ENCODE measurements at regions not wholly inside any gene's neighbourhood (a gene's known extent, or its start where the extent isn't known, plus 50 kb on each side); places are given as distances from the start of the nearest gene placed in this dataset.

DNA sequence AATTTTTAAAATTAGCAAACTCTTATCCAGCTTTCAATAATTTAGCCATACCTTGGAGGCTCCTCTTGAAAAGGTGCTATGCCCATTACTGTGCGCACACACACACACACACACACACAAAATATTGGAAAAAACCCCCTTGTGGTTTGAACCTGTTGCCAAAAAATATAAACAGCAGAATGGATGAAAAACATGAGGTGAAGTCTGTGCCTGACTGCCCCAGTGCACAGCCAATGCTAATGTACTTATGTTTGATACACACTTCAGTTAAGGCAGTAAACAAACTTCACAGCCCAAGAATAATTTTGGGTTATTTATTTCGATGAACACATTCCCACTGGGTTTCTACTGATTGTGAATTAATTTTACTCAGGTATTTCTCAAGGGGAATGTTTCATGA, 113.2 kb upstream of the SEM1 start:
- Histone ChIP-seq H3K14ac (replicated peaks; ENCODE audit: low read depth, low read length) (no peak overlapping the region), H4K5ac (ENCODE audit: low read depth, low read length) (no peak overlapping the region), H3K9me1 (ENCODE audit: insufficient read depth, low read length) (no peaks in the 10 kb centered on the region), H4K20me1 (ENCODE audit: insufficient read depth, low read length) (no peaks in the 10 kb centered on the region), H2BK20ac (ENCODE audit: low read depth, low read length) (no peak overlapping the region), H3K27me3 (ENCODE audit: control insufficient read depth, insufficient read depth, low read length) (no peaks in the 10 kb centered on the region), H3K4me1 (ENCODE audit: control insufficient read depth, insufficient read depth, low read length) (no peaks in the 10 kb centered on the region), H4K91ac (ENCODE audit: insufficient read depth, low read depth, low read length) (no peak overlapping the region), H2BK120ac (ENCODE audit: low read depth, low read length) (no peak overlapping the region), H3K4me3 (ENCODE audit: insufficient read depth, low read depth, low read length) (no peak overlapping the region), H3K4ac (ENCODE audit: low read depth, low read length) (no peak overlapping the region), H4K8ac (ENCODE audit: low read depth in 2 of 2, low read length in 2 of 2) (no peak overlapping the region), H2AK5ac (ENCODE audit: low read depth, low read length) (no peak overlapping the region), H3K56ac (ENCODE audit: extremely low read depth, insufficient read depth, low read length) (no peak overlapping the region), H3K36me3 (ENCODE audit: control insufficient read depth, insufficient read depth, low read length) (no peaks in the 10 kb centered on the region), H2BK15ac (ENCODE audit: low read depth, low read length) (no peak overlapping the region), H2BK5ac (ENCODE audit: low read depth, low read length, poor library complexity, severe bottlenecking) (no peak overlapping the region), H3K9ac (ENCODE audit: low read depth, low read length) (no peak overlapping the region), H2AK9ac (replicated peaks; ENCODE audit: low read depth, low read length, poor library complexity) (no peak overlapping the region), H3K9me3 (ENCODE audit: control insufficient read depth, insufficient read depth, low read length) (no peaks in the 10 kb centered on the region; the same call in 1 of the 2 replicates), H3K27ac (ENCODE audit: insufficient read depth, low read length) (no peak overlapping the region), H3K23ac (ENCODE audit: low read depth, low read length) (no peak overlapping the region), H3K79me1 (ENCODE audit: low read depth in 1 of 2, low read length in 2 of 2) (no peaks in the 10 kb centered on the region), H2AFZ (replicated peaks; ENCODE audit: low read length, poor library complexity) (no peak overlapping the region), H3K4me2 (ENCODE audit: low read depth, low read length) (no peak overlapping the region), H3K18ac (ENCODE audit: low read depth, low read length) (no peak overlapping the region)
- ATAC-seq (ENCODE audit: low read depth) (no peak), DNase-seq (no peak)
- POLR2A ChIA-PET (ENCODE audit: unreplicated experiment) = no interaction called here
- intact Hi-C loops (cut with micrococcal nuclease) = no loop called here
- CTCF ChIA-PET = no interaction called here
- dilution Hi-C loops (cut with HindIII; ENCODE audit: low sequenced_read_pairs, unreplicated experiment) = no loop called here
- TF ChIP-seq MXI1 (IDR thresholded peaks at IDR 0.05; ENCODE audit: borderline replicate concordance, low read depth, low read length) = no peak
- no peak for TF ChIP-seq BHLHE40 (IDR thresholded peaks at IDR 0.05; ENCODE audit: low read depth, low read length)
- no peak for TF ChIP-seq USF2 (IDR thresholded peaks at IDR 0.05; ENCODE audit: low read depth, low read length)
- no peak for TF ChIP-seq MAFK (IDR thresholded peaks at IDR 0.05; ENCODE audit: low read depth, low read length)
- TF ChIP-seq SMC3 (IDR thresholded peaks at IDR 0.05; ENCODE audit: low read depth, low read length) = no peak
- TF ChIP-seq MAZ (IDR thresholded peaks at IDR 0.05; ENCODE audit: borderline replicate concordance, low read depth, low read length) = no peak
- TF ChIP-seq, protein P1, sequence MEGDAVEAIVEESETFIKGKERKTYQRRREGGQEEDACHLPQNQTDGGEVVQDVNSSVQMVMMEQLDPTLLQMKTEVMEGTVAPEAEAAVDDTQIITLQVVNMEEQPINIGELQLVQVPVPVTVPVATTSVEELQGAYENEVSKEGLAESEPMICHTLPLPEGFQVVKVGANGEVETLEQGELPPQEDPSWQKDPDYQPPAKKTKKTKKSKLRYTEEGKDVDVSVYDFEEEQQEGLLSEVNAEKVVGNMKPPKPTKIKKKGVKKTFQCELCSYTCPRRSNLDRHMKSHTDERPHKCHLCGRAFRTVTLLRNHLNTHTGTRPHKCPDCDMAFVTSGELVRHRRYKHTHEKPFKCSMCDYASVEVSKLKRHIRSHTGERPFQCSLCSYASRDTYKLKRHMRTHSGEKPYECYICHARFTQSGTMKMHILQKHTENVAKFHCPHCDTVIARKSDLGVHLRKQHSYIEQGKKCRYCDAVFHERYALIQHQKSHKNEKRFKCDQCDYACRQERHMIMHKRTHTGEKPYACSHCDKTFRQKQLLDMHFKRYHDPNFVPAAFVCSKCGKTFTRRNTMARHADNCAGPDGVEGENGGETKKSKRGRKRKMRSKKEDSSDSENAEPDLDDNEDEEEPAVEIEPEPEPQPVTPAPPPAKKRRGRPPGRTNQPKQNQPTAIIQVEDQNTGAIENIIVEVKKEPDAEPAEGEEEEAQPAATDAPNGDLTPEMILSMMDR (conservative IDR thresholded peaks at IDR 0.05; ENCODE audit: low read depth, low read length) = no peak
- no peak for TF ChIP-seq ELK1 (IDR thresholded peaks at IDR 0.05; ENCODE audit: borderline replicate concordance, low read depth, low read length)
- TF ChIP-seq RCOR1 (IDR thresholded peaks at IDR 0.05; ENCODE audit: insufficient replicate concordance, low read length) = no peak
- TF ChIP-seq CHD1 (IDR thresholded peaks at IDR 0.05; ENCODE audit: low read depth, low read length) = no peak
- no peak for TF ChIP-seq POLR2A (IDR thresholded peaks at IDR 0.05; ENCODE audit: low read depth, low read length)
- TF ChIP-seq CEBPB (IDR thresholded peaks at IDR 0.05; ENCODE audit: low read depth, low read length) = no peak
- no peak for TF ChIP-seq RAD21 (IDR thresholded peaks at IDR 0.05; ENCODE audit: low read length)
- TF ChIP-seq FOS (IDR thresholded peaks at IDR 0.05; ENCODE audit: low read depth, low read length) = no peak
- no peak for TF ChIP-seq RFX5 (IDR thresholded peaks at IDR 0.05; ENCODE audit: low read depth, low read length)
- TF ChIP-seq NFE2L2 (IDR thresholded peaks at IDR 0.05; ENCODE audit: low read depth, low read length) = no peak
- WGBS, 2 experiments (ENCODE audit: extremely low coverage in 2 of 2, insufficient read length in 1 of 2) = no CpG with 5 or more reads among the region's 2 CpGs
- in situ Hi-C loops (cut with MboI; ENCODE audit: low sequenced_read_pairs) = no loop called here
- BruUV-seq (replicated peaks) = no TSS peak
